CD4-positive, alpha-beta T cell treated with Interleukin-4 for 4 hours (primary cell): ENCODE measurements at regions not wholly inside any gene's neighbourhood (a gene's known extent, or its start where the extent isn't known, plus 50 kb on each side); places are given as distances from the start of the nearest gene placed in this dataset.

Experiments
- DNase-seq: peaks from one replicate; pipeline ENCODE4 v3.0.0-alpha.2; 2020

DNA sequence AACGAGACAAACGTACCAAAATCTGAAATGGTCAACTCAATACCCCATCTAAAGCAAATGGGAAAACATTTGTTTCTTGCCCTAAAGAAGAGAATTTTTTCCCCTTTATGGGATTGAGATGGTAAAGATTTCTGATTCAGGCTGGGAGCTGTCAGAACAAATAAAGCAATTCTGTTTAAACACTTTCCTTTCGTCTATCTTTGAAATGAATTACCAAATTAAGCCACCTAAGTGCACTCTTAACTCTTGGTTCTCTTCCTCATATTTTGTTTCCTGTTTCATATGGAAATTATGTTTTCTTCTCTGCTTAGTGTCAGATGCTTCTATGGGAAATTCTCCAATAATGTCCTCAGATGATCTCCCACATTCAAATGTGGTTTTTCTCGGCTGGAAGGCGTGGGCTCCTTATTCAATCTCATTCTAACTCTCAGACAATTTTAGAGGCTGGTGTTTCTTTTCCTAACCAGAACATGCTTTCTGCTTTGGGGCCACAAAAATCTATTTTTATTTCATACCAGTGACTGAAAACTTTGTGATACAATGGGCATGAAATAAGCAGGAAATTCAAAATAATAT lies 50.3 kb upstream of the HPF1 start:
- DNase-seq: no peak
